ENCODE measurements at regions not wholly inside any gene's neighbourhood (a gene's known extent, or its start where the extent isn't known, plus 50 kb on each side); places are given as distances from the start of the nearest gene placed in this dataset.
"Not testable (repeated sequence)": the region's sequence is repeated elsewhere in the genome, so short reads cannot be mapped to it uniquely, and the experiment has no call there.

- DNase-seq: no peak
These were observed 109.7 kb downstream of the CRLF2 start for GRCh38 chrX:1102786-1103185.

- not testable (repeated sequence) for DNase-seq
These were observed 110.2 kb downstream of the CRLF2 start for GRCh38 chrX:1102221-1102620.

GRCh38 chrX:1099146-1099770 lies 113.2 kb downstream of the CRLF2 start:
- no peak for DNase-seq

- no peak for DNase-seq
These were observed 115.1 kb downstream of the CRLF2 start for GRCh38 chrX:1097328-1097727.

GRCh38 chrX:1094566-1095333 lies 117.7 kb downstream of the CRLF2 start:
- DNase-seq: no peak

DNA sequence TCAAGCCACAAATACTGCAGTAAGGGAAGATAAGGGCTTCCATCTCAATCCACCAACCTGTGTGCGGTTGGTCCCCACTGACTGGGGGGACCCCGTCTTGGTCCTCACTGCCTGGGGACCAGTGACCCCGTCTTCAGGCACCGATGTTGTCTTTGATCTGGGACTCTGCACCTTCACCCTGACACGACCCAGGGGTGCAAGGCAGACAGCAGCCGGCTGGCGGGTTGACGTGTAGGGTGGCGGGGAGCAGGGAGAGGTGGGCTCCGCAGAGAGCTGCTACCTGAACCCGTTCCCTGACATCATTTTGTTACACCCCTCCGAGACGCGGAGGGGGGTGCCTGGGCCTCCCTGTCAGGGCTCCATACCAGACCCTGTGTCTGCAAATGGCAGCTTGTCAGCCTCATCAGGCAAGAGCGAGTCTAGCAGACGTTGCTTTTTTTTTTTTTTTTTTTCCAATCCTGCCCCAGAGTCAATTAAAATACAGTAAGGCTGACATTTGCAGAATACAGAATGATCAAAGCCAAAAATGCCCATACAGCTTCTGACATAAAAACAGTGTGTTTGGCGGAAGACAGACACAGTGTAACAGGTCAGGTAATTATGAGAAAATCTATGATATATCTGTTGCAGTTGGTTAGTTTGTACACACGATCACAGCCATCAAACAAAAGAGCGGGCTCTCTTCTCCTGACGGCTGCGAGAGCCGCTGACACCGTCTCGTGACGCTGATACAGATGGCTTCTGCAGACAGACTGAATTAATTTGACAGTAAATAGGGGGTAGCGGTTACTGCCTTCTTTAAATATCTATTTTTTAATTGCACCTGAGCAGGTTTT lies 118.6 kb downstream of the CRLF2 start:
- no peak for DNase-seq

- DNase-seq: no peak
These were observed 119.3 kb downstream of the CRLF2 start for GRCh38 chrX:1093121-1093520.

DNA sequence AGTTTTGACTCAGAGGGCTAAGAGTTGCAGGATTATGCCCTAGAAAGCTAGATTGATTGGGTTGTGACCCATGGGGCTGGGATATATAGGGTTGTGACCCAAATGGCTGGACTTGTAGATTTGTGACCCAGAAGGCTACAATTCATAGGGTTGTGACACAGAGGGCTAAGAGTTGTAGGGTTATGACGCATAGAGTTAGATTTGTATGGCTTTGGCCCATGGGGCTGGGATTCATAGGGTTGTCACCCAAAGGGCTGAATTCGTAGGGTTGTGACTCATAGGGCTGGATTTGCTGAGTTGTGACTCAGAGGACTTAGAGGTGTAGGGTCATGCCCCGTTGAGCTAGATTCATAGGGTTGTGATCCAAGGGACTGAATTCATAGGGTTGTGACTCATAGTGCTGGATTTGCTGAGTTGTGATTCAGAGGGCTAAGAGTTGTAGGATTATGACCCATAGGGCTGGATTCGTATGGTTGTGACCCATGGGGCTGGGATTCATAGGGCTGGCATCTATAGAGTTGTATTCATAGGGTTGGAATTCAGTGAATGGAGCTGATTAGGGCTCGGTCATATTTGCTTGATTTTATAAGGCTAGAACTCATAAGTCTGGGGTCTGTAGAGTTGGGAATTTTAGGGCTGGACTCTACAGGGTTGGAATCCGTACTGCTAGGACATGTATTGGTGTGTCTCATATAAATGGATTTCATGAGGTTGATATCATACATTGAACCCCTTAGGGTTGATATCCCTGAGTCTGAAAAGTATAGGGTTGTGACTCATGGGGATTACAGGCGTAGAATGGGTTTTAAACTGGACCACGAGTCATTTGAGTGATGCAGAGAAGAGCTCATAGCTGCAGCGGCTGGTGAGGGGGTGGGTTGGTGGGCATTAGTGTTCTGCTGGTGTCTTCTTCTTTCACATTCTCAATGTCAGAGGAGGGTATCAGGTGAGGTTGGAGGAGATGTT lies 125.7 kb downstream of the CRLF2 start:
- DNase-seq: no peak

- DNase-seq: not testable (repeated sequence)
These were observed 126.6 kb downstream of the CRLF2 start for GRCh38 chrX:1085871-1086270.

DNA sequence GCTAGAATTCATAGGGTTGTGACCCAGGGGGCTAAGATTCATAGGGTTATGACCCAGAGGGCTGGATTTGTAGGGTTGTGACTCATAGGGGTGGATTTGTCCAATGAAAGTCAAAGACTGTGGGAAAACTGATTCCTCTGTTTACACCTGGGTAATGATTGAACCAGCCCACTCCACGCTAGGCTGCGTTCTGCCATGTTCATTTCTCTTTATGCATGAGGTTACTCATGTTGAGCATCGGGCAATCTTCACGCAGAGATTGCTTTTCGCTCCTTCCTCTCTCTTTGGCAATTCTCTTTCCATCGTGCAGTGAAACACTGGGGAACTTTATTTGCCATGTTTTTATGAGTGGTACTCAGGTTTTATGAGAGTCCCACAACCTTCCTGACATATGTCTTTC lies 127.8 kb downstream of the CRLF2 start:
- no peak for DNase-seq

GRCh38 chrX:1076871-1077651 lies 135.4 kb downstream of the CRLF2 start:
- no peak for DNase-seq

GRCh38 chrX:1075741-1076140 lies 136.7 kb downstream of the CRLF2 start:
- no peak for DNase-seq

DNA sequence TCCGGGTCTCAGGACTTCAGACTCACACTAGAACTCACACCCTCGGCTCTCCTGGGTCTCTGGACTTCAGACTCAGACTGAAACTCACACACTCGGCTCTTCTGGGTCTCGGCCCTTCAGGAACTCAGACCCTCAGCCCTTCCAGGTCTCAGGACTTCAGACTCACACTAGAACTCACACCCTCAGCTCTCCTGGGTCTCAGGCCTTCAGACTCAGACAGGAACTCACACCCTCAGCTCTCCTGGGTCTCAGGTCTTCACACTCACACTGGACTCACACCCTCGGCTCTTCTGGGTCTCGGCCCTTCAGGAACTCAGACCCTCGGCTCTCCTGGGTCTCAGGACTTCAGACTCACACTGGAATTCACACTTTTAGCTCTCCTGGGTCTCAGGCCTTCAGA lies 137.3 kb downstream of the CRLF2 start:
- no peak for DNase-seq

DNA sequence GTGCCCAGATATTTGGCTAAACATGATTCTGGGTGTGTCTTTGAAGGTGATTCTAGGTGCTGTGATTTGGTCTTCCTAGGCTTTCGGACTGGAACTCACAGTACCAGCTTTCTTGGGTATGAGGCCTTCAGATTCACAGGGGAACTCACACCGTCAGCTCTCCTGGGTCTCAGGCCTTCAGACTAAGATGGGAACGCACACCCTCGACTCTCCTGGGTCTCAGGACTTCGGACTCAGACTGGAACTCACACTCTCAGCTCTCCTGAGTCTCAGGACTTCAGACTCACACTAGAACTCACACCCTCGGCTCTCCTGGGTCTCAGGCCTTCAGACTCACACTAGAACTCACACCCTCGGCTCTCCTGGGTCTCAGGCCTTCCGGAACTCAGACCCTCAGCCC lies 137.7 kb downstream of the CRLF2 start:
- DNase-seq: no peak

DNA sequence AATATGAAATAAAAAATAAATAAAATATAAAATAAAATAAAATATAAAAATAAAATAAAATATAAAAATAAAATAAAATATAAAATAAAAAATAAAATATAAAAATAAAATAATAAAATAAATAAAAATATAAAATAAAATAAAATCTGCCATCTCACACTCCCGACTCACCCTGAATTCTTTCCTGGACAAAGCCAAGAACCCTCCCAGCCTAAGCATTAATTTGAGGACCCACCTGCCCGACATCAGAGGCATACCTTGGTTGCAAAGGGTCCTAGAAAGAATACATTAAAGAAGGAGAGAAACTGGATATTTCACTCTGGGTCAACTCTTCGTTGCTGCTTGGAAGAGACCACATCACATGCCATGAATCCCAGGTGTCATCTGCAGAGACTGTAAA lies 138.3 kb downstream of the CRLF2 start:
- DNase-seq: no peak

DNA sequence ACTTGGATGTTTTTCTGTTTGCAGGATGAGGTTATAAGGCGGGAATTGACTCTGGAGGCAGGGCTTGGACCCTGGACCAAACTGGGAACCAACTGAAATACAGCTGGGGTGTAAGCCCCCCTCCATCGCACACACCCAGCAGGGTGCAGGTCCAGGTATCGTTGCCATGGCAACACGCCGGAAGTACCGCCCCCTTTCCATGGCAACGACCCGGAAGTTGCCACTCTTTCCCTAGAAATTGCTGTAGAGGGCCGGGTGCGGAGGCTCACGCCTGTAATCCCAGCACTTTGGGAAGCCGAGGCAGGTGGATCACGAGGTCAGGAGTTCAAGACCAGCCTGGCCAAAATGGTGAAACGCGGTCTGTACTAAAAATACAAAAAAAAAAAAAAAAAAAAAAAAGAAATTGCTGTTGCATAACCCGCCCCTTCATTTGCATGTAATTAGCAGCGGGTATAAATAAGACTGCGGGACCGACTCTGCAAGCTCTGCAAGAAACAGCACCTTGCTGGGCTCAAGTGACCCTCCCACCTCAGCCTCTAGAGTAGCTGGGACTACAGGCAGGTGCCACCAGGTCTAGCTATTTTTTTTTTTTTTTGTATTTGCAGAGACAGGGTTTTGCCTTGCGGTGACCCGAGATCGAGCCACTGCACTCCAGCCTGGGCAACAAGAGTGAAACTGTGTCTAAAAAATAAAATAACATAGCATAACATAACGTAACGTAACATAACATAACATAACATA lies 139.6 kb downstream of the CRLF2 start:
- DNase-seq: no peak

- no peak for DNase-seq
These were observed 141.1 kb downstream of the CRLF2 start for GRCh38 chrX:1071351-1071750.

DNA sequence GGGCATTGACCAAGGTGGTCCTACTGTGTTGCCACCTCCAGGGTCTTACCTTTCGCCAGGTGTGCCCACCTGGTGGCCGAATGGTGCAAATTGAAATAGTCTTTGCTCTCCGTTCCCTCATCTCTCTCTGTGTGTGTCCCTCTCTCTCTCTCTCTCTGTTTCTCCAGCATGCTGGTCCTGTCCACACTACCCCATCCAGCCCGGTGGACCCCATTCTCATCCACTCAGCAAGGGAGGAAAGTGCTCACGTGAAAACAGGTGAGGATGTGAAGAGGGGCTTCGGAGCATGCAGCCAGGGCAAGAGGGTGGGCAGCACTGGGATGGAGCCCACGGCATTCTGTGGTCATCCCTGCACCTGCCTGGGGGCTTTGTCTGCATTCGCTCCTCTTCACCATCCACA lies 150.1 kb downstream of the CRLF2 start:
- DNase-seq: no peak

DNA sequence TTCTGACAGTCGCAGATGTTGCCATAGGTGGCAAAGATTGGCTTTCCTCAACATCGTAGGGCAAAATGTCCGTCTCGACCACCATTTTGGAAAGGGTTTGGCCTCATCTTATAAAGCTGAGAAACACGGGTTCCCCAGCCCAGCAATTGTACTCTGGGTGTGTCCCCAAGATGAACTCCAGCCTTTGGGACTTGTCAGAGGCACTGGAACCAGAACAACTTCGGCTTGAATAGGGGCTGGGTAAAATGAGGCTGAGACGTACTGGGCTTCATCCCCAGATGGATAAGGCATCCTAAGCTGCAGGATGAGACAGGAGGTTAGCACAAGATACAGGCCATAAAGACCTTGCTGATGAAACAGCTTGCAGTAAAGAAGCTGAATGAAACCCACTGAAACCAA lies 151.9 kb downstream of the CRLF2 start:
- DNase-seq: no peak

DNA sequence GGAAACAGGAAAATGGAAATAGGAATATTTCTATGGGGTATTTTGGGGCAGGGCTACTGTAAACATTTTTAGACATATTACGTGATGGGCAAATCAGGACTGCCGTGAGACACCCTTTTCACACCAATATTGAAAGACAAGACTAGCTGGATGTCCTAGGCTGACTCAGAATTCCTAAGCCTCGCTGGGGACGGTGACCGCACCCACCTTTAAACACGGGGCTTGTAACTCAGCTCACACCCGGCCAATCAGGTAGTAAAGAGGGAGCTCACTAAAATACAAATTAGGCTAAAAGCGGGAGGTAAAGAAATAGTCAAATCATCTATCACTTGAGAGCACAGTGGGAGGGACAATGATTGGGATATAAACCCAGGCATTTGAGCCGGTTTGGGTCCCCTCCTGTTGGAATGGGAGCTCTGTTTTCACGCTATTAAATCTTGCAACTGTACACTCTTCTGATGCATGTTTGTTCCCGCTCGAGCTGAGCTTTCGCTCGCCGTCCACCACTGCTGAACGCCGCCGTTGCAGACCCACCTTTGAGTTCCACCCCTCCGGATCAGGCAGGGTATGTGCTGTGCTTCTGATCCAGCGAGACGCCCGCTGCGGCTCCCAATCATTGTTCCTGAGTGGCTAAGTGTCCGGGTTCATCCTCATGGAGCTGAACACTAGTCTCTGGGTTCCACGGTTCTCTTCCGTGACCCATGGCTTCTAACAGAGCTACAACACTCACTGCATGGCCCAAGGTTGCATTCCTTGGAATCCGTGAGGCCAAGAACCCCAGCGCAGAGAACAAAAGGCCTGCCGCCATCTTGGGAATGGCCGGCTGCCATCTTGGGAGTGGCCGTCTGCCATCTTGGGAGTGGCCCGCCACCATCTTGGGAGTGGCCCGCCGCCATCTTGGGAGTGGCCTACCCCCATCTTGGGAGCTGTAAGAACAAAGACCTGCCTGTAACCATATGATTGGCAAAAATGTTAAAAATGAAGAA lies 152.6 kb downstream of the CRLF2 start:
- no peak for DNase-seq
